ENCODE measurements at regions not wholly inside any gene's neighbourhood (a gene's known extent, or its start where the extent isn't known, plus 50 kb on each side); places are given as distances from the start of the nearest gene placed in this dataset.

DNA sequence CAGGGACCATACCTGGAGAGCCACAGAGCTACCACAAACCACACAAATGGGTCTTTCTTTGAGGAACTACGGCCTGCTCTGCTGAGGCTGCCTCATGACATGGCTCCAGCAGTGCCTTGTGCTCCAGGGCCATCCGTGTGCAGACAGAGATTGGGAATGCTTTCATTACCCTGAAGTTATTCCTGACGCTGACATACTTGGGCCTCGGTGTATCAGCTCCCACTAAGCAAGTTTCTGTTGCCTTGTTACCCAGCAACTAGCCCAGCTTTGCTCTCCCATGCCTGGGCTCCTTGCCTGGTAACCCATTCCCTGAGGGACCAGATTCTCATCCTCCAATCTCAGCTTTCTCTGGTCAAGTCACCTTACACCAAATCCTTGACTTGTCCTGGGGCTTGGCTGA lies 80.3 kb upstream of the FZD7 start:
- TF ChIP-seq, protein P1, sequence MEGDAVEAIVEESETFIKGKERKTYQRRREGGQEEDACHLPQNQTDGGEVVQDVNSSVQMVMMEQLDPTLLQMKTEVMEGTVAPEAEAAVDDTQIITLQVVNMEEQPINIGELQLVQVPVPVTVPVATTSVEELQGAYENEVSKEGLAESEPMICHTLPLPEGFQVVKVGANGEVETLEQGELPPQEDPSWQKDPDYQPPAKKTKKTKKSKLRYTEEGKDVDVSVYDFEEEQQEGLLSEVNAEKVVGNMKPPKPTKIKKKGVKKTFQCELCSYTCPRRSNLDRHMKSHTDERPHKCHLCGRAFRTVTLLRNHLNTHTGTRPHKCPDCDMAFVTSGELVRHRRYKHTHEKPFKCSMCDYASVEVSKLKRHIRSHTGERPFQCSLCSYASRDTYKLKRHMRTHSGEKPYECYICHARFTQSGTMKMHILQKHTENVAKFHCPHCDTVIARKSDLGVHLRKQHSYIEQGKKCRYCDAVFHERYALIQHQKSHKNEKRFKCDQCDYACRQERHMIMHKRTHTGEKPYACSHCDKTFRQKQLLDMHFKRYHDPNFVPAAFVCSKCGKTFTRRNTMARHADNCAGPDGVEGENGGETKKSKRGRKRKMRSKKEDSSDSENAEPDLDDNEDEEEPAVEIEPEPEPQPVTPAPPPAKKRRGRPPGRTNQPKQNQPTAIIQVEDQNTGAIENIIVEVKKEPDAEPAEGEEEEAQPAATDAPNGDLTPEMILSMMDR (IDR thresholded peaks at IDR 0.05; ENCODE audit: low read length), result no peak
- no peak for TF ChIP-seq EZH2 (optimal IDR thresholded peaks at IDR 0.05; ENCODE audit: low read depth, low read length)
- TF ChIP-seq EZH2phosphoT487 (IDR thresholded peaks at IDR 0.05; ENCODE audit: low read length), result no peak

Measured in MM.1S (cell line).